ENCODE measurements at regions not wholly inside any gene's neighbourhood (a gene's known extent, or its start where the extent isn't known, plus 50 kb on each side); places are given as distances from the start of the nearest gene placed in this dataset.
"Not testable (repeated sequence)": the region's sequence is repeated elsewhere in the genome, so short reads cannot be mapped to it uniquely, and the experiment has no call there.

GRCh38 chr17:71757956-71758355 lies 362.9 kb upstream of the SOX9 start:
- no peak for FAIRE-seq
- TF ChIP-seq TAF1 (IDR thresholded peaks at IDR 0.05; ENCODE audit: borderline replicate concordance, low read depth, low read length) (no peak), POLR2A (IDR thresholded peaks at IDR 0.05; ENCODE audit: low read depth, low read length) (no peak), POLR2AphosphoS5 (IDR thresholded peaks at IDR 0.05; ENCODE audit: low read depth, low read length) (no peak)
- DNase-seq (ENCODE audit: insufficient read length), result no peak

GRCh38 chr17:71759422-71760060 lies 361.3 kb upstream of the SOX9 start:
- DNase-seq (ENCODE audit: insufficient read length) (no peak), FAIRE-seq (no peak)
- no peak for TF ChIP-seq TAF1 (IDR thresholded peaks at IDR 0.05; ENCODE audit: borderline replicate concordance, low read depth, low read length)
- no peak for TF ChIP-seq POLR2AphosphoS5 (IDR thresholded peaks at IDR 0.05; ENCODE audit: low read depth, low read length)
- no peak for TF ChIP-seq POLR2A (IDR thresholded peaks at IDR 0.05; ENCODE audit: low read depth, low read length)

GRCh38 chr17:71760062-71760720 lies 360.6 kb upstream of the SOX9 start:
- FAIRE-seq, result no peak
- DNase-seq (ENCODE audit: insufficient read length), result no peak
- TF ChIP-seq TAF1 (IDR thresholded peaks at IDR 0.05; ENCODE audit: borderline replicate concordance, low read depth, low read length), result no peak
- no peak for TF ChIP-seq POLR2A (IDR thresholded peaks at IDR 0.05; ENCODE audit: low read depth, low read length)
- no peak for TF ChIP-seq POLR2AphosphoS5 (IDR thresholded peaks at IDR 0.05; ENCODE audit: low read depth, low read length)

- no peak for FAIRE-seq
- DNase-seq (ENCODE audit: insufficient read length), result no peak
Observed at GRCh38 chr17:71762526-71762925, 358.3 kb upstream of the SOX9 start.

GRCh38 chr17:71764505-71764904 lies 356.3 kb upstream of the SOX9 start:
- no peak for DNase-seq (ENCODE audit: insufficient read length)
- no peak for FAIRE-seq
- TF ChIP-seq POLR2AphosphoS5 (IDR thresholded peaks at IDR 0.05; ENCODE audit: low read depth, low read length) (no peak), TAF1 (IDR thresholded peaks at IDR 0.05; ENCODE audit: borderline replicate concordance, low read depth, low read length) (no peak), POLR2A (IDR thresholded peaks at IDR 0.05; ENCODE audit: low read depth, low read length) (no peak)

More at GRCh38 chr17:71762526-71762925, 358.3 kb upstream of the SOX9 start:
- no peak for TF ChIP-seq POLR2A (IDR thresholded peaks at IDR 0.05; ENCODE audit: low read depth, low read length)
- TF ChIP-seq TAF1 (IDR thresholded peaks at IDR 0.05; ENCODE audit: borderline replicate concordance, low read depth, low read length), result no peak
- TF ChIP-seq POLR2AphosphoS5 (IDR thresholded peaks at IDR 0.05; ENCODE audit: low read depth, low read length), result no peak

- no peak for TF ChIP-seq POLR2AphosphoS5 (IDR thresholded peaks at IDR 0.05; ENCODE audit: low read depth, low read length)
- TF ChIP-seq POLR2A (IDR thresholded peaks at IDR 0.05; ENCODE audit: low read depth, low read length), result no peak
- TF ChIP-seq TAF1 (IDR thresholded peaks at IDR 0.05; ENCODE audit: borderline replicate concordance, low read depth, low read length), result no peak
- FAIRE-seq (no peak), DNase-seq (ENCODE audit: insufficient read length) (no peak)
Observed at GRCh38 chr17:71765437-71765836, 355.4 kb upstream of the SOX9 start.

- DNase-seq (ENCODE audit: insufficient read length) (no peak), FAIRE-seq (no peak)
- TF ChIP-seq TAF1 (IDR thresholded peaks at IDR 0.05; ENCODE audit: borderline replicate concordance, low read depth, low read length) (no peak), POLR2AphosphoS5 (IDR thresholded peaks at IDR 0.05; ENCODE audit: low read depth, low read length) (no peak), POLR2A (IDR thresholded peaks at IDR 0.05; ENCODE audit: low read depth, low read length) (no peak)
Observed at GRCh38 chr17:71769850-71770249, 351.0 kb upstream of the SOX9 start.

- no peak for DNase-seq (ENCODE audit: insufficient read length)
- TF ChIP-seq POLR2A (IDR thresholded peaks at IDR 0.05; ENCODE audit: low read depth, low read length), result no peak
- no peak for TF ChIP-seq TAF1 (IDR thresholded peaks at IDR 0.05; ENCODE audit: borderline replicate concordance, low read depth, low read length)
- TF ChIP-seq POLR2AphosphoS5 (IDR thresholded peaks at IDR 0.05; ENCODE audit: low read depth, low read length), result no peak
- FAIRE-seq, result no peak
Observed at GRCh38 chr17:71777048-71777640, 343.7 kb upstream of the SOX9 start.

- FAIRE-seq (no peak), DNase-seq (ENCODE audit: insufficient read length) (no peak)
- TF ChIP-seq POLR2AphosphoS5 (IDR thresholded peaks at IDR 0.05; ENCODE audit: low read depth, low read length), result no peak
Observed at GRCh38 chr17:71779482-71779881, 341.3 kb upstream of the SOX9 start.

GRCh38 chr17:71780596-71780995 lies 340.2 kb upstream of the SOX9 start:
- FAIRE-seq, result no peak
- TF ChIP-seq POLR2A (IDR thresholded peaks at IDR 0.05; ENCODE audit: low read depth, low read length), result no peak
- TF ChIP-seq TAF1 (IDR thresholded peaks at IDR 0.05; ENCODE audit: borderline replicate concordance, low read depth, low read length), result no peak
- no peak for TF ChIP-seq POLR2AphosphoS5 (IDR thresholded peaks at IDR 0.05; ENCODE audit: low read depth, low read length)
- DNase-seq (ENCODE audit: insufficient read length), result no peak

- DNase-seq (ENCODE audit: insufficient read length); FAIRE-seq: not testable (repeated sequence)
Observed at GRCh38 chr17:71782021-71782420, 338.8 kb upstream of the SOX9 start.

GRCh38 chr17:71790791-71791190 lies 330.0 kb upstream of the SOX9 start:
- no peak for FAIRE-seq
- TF ChIP-seq TAF1 (IDR thresholded peaks at IDR 0.05; ENCODE audit: borderline replicate concordance, low read depth, low read length), result no peak
- TF ChIP-seq POLR2A (IDR thresholded peaks at IDR 0.05; ENCODE audit: low read depth, low read length), result no peak
- TF ChIP-seq POLR2AphosphoS5 (IDR thresholded peaks at IDR 0.05; ENCODE audit: low read depth, low read length), result no peak
- DNase-seq (ENCODE audit: insufficient read length), result no peak
